Activated naive CD4-positive, alpha-beta T cell treated with Interleukin-2 at 50 U/mL for 16 hours (primary cell): ENCODE measurements at regions not wholly inside any gene's neighbourhood (a gene's known extent, or its start where the extent isn't known, plus 50 kb on each side); places are given as distances from the start of the nearest gene placed in this dataset.

Experiments used
- DNase-seq: peaks from one replicate; pipeline ENCODE4 v3.0.0-alpha.2; 2020

- no peak for DNase-seq
Measured at GRCh38 chr3:152780553-152780952, 54.4 kb upstream of the P2RY1 start.

- DNase-seq: no peak
Measured at GRCh38 chr3:152785051-152785450, 49.9 kb upstream of the P2RY1 start.
